PC-9 (cell line): ENCODE measurements at regions not wholly inside any gene's neighbourhood (a gene's known extent, or its start where the extent isn't known, plus 50 kb on each side); places are given as distances from the start of the nearest gene placed in this dataset.

Experiments
- EZH2 ChIP-seq: fragments of 200-600 bp; sonication (generic); IDR thresholded peaks from 2 replicates; pipeline ENCODE4 v1.8.0; 2017; ENCODE audit warnings: antibody characterized with exemption, low read depth
- TF ChIP-seq, protein P1 (sequence below): fragments of 200-600 bp; sonication (generic); conservative IDR thresholded peaks from 2 replicates; pipeline ENCODE4 v1.6.1; 2017; ENCODE audit warnings: mixed run types, antibody characterized with exemption, mild to moderate bottlenecking, moderate library complexity

DNA sequence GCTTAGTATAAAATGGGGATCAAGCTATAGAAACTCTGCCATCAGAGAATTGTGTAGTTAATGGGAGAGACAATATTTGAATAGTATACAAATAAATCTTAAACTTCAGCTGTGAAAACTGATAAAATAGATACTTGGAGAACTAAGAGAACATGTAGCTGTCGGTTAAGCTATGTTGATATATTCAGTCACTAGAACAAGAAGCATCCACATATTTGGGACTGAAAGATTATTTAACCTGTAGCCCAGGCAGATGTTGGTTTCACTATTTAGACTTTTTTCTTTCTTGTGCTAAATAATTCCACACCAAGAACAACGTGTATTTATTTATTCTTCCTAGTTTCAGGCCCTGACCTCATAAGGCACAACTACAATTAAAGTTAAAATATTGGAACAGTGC, 521.0 kb upstream of the CCNG1 start:
- TF ChIP-seq, protein P1, sequence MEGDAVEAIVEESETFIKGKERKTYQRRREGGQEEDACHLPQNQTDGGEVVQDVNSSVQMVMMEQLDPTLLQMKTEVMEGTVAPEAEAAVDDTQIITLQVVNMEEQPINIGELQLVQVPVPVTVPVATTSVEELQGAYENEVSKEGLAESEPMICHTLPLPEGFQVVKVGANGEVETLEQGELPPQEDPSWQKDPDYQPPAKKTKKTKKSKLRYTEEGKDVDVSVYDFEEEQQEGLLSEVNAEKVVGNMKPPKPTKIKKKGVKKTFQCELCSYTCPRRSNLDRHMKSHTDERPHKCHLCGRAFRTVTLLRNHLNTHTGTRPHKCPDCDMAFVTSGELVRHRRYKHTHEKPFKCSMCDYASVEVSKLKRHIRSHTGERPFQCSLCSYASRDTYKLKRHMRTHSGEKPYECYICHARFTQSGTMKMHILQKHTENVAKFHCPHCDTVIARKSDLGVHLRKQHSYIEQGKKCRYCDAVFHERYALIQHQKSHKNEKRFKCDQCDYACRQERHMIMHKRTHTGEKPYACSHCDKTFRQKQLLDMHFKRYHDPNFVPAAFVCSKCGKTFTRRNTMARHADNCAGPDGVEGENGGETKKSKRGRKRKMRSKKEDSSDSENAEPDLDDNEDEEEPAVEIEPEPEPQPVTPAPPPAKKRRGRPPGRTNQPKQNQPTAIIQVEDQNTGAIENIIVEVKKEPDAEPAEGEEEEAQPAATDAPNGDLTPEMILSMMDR: no peak
- no peak for TF ChIP-seq EZH2
